T-helper 2 cell treated with Interferon-gamma antibody and Interleukin-4, amounts not matched to agents 100 ng/mL and 5 ng/mL, for 36 hours (primary cell): ENCODE measurements at regions not wholly inside any gene's neighbourhood (a gene's known extent, or its start where the extent isn't known, plus 50 kb on each side); places are given as distances from the start of the nearest gene placed in this dataset.

Experiments used
- intact Hi-C: fragments of 100-400 bp; cut with micrococcal nuclease; formaldehyde crosslinking; loops from one replicate; pipeline ENCODE4 v1.15.1; 2023

- intact Hi-C loops = loop anchor here (5.0 to 10.0 kb wide), 2 partner anchors 43 to 1510 kb away; no protein-coding TSS in a partner anchor
Measured at GRCh38 chr2:207284556-207285472, 119.1 kb upstream of the KLF7 start.

DNA sequence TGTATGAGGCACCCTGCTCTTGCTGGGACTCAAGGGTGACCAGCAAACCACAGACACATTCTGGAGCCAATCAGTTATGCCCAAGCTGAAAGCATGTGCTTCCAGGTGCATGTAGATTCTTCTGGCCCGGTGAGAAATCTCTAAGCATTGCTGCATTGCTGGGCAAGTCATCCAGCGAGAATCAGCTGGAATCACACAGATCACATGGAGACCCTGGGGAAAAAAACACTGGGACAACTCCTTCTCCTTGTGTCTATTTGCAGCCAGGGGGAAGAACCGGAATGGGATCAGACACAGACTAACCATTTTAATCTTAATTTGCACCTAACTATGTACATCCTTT is 119.7 kb upstream of the KLF7 start:
- intact Hi-C loops = loop anchor here (10.0 kb wide), 1 partner anchor 1511 kb away; no protein-coding TSS in a partner anchor

DNA sequence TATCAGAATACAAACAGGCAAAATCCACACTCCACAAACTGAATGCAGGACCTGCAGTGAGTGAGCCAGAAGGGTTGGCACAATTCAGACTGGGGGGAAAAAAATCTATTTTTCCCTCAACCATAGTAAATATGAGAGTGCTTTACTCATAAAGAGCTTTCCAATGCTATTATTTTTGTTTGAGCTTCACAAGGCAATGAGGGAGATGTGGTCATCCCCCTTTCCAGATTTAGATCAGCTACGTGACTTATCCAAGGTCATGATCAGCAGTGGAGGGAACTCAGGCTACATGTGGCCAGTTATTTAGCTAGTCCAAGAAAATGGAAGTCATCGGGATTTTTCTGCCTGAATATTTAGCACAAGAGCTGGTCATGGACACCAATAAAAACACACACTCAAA is 120.4 kb upstream of the KLF7 start:
- intact Hi-C loops = loop anchor here (10.0 kb wide), 1 partner anchor 1511 kb away; no protein-coding TSS in a partner anchor

GRCh38 chr2:207288628-207289027 is 122.9 kb upstream of the KLF7 start:
- intact Hi-C loops = loop anchor here (10.0 kb wide), 1 partner anchor 1514 kb away; no protein-coding TSS in a partner anchor

DNA sequence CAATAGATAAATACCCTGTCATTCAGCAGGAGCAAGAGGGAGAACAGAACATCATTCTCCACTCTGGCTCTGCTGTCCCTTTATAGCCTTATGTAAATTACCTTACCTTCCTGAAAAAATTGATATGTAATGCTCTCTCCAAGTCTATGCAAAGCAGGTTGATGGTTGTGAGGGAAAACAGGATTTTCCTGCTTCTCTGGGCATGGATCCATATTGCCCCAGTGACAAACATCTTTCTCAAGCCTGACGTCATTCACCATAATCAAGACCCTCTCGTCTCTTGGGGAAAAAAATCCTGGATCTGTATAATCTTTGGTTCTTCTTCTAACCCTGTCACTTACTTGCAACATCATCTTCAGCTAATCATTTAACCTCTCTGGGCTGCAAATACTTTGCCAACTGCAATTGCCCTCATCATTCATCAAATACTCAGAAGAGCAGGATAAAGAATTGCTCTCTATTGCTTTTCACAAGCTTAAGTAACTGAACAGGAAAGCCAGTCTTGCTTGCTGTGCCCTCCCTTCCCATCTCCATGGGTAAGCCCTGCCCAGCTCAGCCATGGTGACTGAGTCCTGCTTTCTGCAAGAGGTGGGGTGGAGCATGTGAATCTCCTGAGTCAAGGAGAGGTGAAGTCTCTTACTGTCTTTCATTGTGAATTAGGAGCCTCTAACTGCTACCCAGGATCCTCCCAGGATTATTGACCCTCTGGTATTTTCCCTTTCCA is 123.7 kb upstream of the KLF7 start:
- intact Hi-C loops = loop anchor here (10.0 kb wide), 1 partner anchor 1515 kb away; no protein-coding TSS in a partner anchor

GRCh38 chr2:207290833-207291624 is 125.3 kb upstream of the KLF7 start:
- intact Hi-C loops = no loop called here

DNA sequence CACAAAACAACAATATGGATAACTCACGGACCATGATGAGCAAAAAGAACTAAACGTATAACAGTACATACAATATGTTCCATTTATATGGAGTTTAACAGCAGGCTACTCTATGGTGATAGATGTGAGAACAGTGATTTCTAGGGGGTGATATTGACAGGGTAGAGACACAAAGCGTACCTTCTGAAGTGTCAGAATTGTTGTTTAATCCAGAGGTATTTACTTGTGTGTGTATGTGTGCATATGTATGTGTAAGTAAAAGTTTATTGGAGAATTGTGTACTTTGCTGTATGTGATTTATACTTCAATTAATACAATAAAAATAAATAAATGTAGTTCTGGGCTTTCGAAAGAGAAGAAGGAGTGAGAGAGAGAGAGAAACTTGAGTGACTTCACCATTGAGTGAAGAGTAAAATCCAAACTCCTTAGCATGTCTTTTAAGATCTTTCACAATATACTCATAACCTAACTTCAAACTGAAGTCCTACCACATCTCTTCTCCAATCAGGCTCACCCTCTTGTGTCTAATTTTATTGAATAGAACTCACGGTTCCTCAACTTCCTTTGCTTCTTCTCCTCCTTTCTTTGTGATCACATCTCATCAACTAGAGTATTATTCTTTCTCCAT is 126.0 kb upstream of the KLF7 start:
- intact Hi-C loops = no loop called here

GRCh38 chr2:207296265-207296948 is 130.7 kb upstream of the KLF7 start:
- intact Hi-C loops = no loop called here

GRCh38 chr2:207300817-207301216 is 135.1 kb upstream of the KLF7 start:
- intact Hi-C loops = no loop called here

DNA sequence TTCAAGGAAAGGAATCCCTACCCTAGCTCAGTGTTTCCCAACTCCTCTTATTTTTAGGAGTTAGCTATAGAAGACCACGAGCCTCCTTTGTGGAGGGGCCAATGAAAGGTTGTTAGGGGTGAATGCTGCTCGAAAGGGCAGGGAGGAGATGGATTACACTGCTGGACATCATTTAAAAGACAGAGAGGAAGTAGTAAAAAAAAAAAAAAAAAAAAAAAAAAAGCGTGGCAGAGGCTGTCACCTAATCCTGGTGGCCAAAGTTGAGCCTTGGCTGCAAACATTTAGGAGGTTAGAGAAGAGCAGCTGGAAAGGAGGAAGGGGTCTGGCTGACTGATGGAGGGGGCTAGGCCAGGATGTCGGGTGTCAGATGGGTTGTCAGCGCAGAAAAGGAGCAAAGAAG is 139.0 kb upstream of the KLF7 start:
- intact Hi-C loops = no loop called here

DNA sequence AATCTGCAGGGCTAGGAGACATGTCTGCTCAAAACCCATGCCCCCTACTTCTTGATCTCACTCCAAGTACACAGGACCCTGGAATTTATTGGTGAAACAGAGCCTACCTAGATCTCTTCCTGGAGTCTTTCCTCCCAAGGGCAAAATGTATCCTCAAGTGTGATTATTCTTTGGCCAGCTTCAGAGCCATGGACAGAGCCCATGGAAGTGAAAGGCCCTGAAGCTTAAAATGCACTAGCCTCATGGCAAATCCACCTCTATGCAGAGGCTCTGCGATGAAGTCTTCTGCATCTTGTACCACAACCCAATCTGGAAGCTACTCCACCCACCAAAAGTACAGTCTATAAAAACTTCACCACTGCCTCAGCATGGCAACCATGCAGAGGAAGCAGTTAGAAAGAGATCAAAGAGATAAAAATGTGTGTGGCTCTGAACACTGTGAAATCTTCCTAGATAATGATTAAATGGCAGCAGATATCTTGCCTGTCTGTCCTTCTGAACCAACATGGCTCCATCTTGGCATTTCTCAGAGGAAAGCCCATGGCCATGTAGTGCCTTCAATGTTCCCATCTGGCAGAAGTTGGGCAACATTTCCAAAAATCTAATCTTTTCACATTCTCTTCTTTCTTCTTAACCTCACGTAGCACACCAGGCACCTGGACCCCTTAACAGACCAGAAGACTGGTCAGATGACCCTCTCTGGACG is 142.9 kb upstream of the KLF7 start:
- intact Hi-C loops = no loop called here

GRCh38 chr2:207311316-207312005 is 145.7 kb upstream of the KLF7 start:
- intact Hi-C loops = loop anchor here (2.0 kb wide), 1 partner anchor 19 kb away; no protein-coding TSS in a partner anchor

DNA sequence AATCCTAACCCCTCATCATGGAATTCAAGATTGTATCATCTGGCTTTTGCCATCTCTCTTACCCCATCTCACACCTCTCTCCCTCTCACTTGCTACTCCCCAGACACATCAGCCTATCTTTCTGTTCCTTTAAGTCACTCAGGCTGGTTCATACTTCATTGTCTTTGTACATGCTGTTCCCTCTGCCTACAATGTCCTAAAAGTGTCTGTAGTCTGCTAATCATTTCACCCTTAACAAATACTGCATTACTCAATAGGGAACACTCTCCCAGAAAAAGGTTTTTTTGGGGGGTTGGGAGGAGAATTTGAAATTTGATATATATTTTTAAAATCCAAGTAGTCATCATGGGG is 146.2 kb upstream of the KLF7 start:
- intact Hi-C loops = no loop called here

DNA sequence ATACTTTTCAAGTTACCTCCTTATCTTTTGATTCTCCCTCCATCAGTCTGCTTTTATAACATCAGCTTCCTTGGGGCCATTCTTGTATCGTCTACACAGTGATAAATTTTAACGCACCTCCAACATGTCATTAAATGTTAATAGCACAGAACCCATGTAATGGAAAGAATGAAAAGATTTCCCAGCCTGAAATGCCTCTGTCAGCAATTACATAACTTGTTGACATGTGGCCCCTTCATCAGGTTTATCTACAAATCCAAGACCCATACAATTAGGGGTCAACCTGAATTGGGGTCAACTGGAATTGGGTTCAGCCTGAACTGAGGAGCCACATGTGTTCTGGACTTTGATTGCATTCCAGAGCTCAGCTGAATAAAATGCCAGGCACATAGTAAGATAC is 148.2 kb upstream of the KLF7 start:
- intact Hi-C loops = no loop called here

GRCh38 chr2:207315131-207315530 is 149.4 kb upstream of the KLF7 start:
- intact Hi-C loops = no loop called here

DNA sequence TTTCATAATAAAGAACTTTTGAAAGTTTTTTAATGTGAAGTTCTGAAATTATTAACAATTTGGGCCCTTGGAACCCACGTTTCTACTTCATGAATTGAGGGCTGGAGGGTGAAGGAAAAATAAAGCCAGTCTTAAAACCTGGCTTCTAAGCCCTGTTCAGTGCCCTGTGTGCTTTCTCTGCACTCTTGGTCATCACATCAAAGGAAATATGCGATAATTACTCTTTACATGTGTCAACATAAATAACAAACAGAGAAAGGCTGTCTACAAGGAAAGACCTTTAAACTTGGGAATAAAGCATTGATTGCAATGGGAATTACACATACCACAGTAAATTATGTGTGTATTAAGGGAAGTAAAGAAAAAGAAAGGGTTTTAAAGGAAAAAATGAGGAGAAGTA is 150.7 kb upstream of the KLF7 start:
- intact Hi-C loops = no loop called here

DNA sequence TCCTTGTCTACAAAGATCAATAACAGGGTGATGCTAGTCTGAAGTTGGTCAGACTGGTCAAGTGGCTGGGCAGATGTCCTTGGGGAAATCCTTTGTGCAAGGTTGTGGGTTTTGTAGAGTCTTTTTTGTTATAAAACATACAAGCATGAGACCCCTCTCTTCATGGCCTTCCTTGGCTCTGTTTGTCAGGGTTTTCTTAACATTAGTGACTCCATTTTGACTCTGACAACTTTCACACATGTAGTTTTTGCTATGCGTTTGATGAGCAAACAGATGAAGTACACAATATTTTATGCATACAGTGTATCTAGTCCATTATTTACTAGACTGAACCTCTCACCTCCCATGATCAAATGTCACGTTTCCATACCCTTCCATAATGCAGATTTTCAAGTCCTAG is 151.2 kb upstream of the KLF7 start:
- intact Hi-C loops = no loop called here

DNA sequence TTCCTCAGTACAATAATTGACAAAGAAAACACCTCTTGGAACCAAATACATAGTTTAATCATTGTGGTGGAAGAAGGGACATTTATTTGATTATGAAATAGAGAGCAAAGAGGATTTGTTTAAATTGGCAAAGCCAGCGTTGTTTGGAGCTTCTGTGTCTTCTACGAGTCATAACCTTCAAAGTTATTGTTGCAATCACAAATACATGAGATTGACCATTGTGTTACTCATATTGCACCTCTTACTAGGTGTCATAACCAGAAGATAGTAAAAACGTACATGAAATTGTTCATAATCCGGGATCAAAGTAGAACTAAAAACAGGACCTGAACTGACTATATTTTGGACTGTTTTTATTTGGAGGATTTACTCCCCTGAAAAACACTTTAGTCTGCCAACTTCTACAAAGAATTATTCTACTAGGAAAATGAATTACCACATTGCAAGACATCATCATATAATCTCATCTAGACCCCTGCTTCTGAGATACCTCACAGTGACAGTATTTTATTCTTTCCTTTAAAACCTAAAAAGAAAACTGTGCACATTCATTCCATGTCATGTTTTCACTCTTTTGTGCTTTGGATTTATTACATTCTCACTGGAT is 151.7 kb upstream of the KLF7 start:
- intact Hi-C loops = no loop called here

DNA sequence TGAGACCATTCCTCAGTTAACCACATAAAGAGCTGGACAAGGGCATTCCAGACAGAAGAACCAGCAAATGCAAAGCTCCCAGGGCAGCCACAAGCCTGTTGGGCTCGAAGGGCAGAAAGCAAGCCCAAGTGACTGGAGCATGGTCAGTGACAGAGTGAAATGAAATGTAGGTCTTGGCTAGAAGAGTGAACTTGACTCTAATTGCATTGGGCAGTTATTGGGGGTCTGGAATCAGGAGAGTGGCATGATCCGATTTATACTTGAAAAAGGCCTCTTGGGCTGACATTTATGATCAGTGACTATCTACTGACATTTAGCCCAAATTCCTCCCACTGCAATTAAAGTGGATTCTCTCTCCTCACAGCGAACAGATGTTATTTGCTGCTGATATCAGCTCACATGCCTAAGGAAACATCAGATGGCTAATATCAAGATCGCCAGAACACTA is 152.5 kb upstream of the KLF7 start:
- intact Hi-C loops = no loop called here
